Amniotic epithelial cell (primary cell): ENCODE measurements at regions not wholly inside any gene's neighbourhood (a gene's known extent, or its start where the extent isn't known, plus 50 kb on each side); places are given as distances from the start of the nearest gene placed in this dataset.
"Not testable (repeated sequence)": the region's sequence is repeated elsewhere in the genome, so short reads cannot be mapped to it uniquely, and the experiment has no call there.

Experiments used
- DNase-seq: peaks from one replicate; pipeline ENCODE4 v3.0.0-alpha.2; 2010; ENCODE audit warnings: low read depth

GRCh38 chr1:69082312-69082711 lies 485.4 kb upstream of the LRRC7 start:
- no peak for DNase-seq

- no peak for DNase-seq
Measured at GRCh38 chr1:69086148-69086547, 481.6 kb upstream of the LRRC7 start.

GRCh38 chr1:69088571-69088970 lies 479.2 kb upstream of the LRRC7 start:
- DNase-seq, result no peak

- DNase-seq, result no peak
Measured at GRCh38 chr1:69090170-69090569, 477.6 kb upstream of the LRRC7 start.

GRCh38 chr1:69090752-69091151 lies 477.0 kb upstream of the LRRC7 start:
- DNase-seq, result no peak

GRCh38 chr1:69102058-69102457 lies 465.7 kb upstream of the LRRC7 start:
- DNase-seq, result not testable (repeated sequence)

- DNase-seq, result no peak
Measured at GRCh38 chr1:69103213-69103612, 464.5 kb upstream of the LRRC7 start.

- DNase-seq, result no peak
Measured at GRCh38 chr1:69103705-69104385, 463.9 kb upstream of the LRRC7 start.

GRCh38 chr1:69104894-69105293 lies 462.8 kb upstream of the LRRC7 start:
- DNase-seq, result no peak

GRCh38 chr1:69109277-69109676 lies 458.4 kb upstream of the LRRC7 start:
- DNase-seq, result no peak

GRCh38 chr1:69110851-69111250 lies 456.9 kb upstream of the LRRC7 start:
- no peak for DNase-seq

- not testable (repeated sequence) for DNase-seq
Measured at GRCh38 chr1:69120126-69120741, 447.5 kb upstream of the LRRC7 start.

GRCh38 chr1:69120817-69121216 lies 446.9 kb upstream of the LRRC7 start:
- DNase-seq, result no peak

GRCh38 chr1:69121723-69122122 lies 446.0 kb upstream of the LRRC7 start:
- no peak for DNase-seq

GRCh38 chr1:69122373-69122772 lies 445.3 kb upstream of the LRRC7 start:
- DNase-seq, result no peak

GRCh38 chr1:69123486-69123885 lies 444.2 kb upstream of the LRRC7 start:
- no peak for DNase-seq

- no peak for DNase-seq
Measured at GRCh38 chr1:69126796-69127195, 440.9 kb upstream of the LRRC7 start.

GRCh38 chr1:69128204-69128603 lies 439.5 kb upstream of the LRRC7 start:
- no peak for DNase-seq

GRCh38 chr1:69129538-69129937 lies 438.2 kb upstream of the LRRC7 start:
- DNase-seq, result no peak

GRCh38 chr1:69138172-69138571 lies 429.6 kb upstream of the LRRC7 start:
- no peak for DNase-seq

GRCh38 chr1:69139007-69139406 lies 428.7 kb upstream of the LRRC7 start:
- DNase-seq, result no peak

GRCh38 chr1:69146303-69146702 lies 421.4 kb upstream of the LRRC7 start:
- no peak for DNase-seq

GRCh38 chr1:69148731-69149130 lies 419.0 kb upstream of the LRRC7 start:
- DNase-seq, result no peak
